Activated naive CD4-positive, alpha-beta T cell treated with anti-CD3 and anti-CD28 coated beads, Interleukin-2, amount 50 U/mL, for 16 hours (primary cell): ENCODE measurements at regions not wholly inside any gene's neighbourhood (a gene's known extent, or its start where the extent isn't known, plus 50 kb on each side); places are given as distances from the start of the nearest gene placed in this dataset.

ENCODE experiments used
- DNase-seq: peaks from one replicate; pipeline ENCODE4 v3.0.0-alpha.2; 2020

- DNase-seq: no peak
Measured at GRCh38 chr2:234631646-234632514, 135.0 kb upstream of the ARL4C start.

GRCh38 chr2:234630801-234631261 is 133.9 kb upstream of the ARL4C start:
- DNase-seq: no peak

- DNase-seq: no peak
Measured at GRCh38 chr2:234629596-234629995, 132.7 kb upstream of the ARL4C start.

GRCh38 chr2:234628953-234629352 is 132.1 kb upstream of the ARL4C start:
- DNase-seq: no peak

GRCh38 chr2:234627308-234627707 is 130.4 kb upstream of the ARL4C start:
- DNase-seq: no peak

GRCh38 chr2:234626566-234627130 is 129.8 kb upstream of the ARL4C start:
- DNase-seq: no peak

- no peak for DNase-seq
Measured at GRCh38 chr2:234625626-234626250, 128.9 kb upstream of the ARL4C start.

GRCh38 chr2:234623521-234623991 is 126.7 kb upstream of the ARL4C start:
- DNase-seq: no peak

- DNase-seq: no peak
Measured at GRCh38 chr2:234621120-234621519, 124.2 kb upstream of the ARL4C start.

- no peak for DNase-seq
Measured at GRCh38 chr2:234620018-234620417, 123.1 kb upstream of the ARL4C start.

- DNase-seq: no peak
Measured at GRCh38 chr2:234615643-234616356, 118.9 kb upstream of the ARL4C start.

- DNase-seq: no peak
Measured at GRCh38 chr2:234611209-234611608, 114.3 kb upstream of the ARL4C start.

GRCh38 chr2:234608946-234609345 is 112.1 kb upstream of the ARL4C start:
- DNase-seq: no peak

GRCh38 chr2:234607691-234608090 is 110.8 kb upstream of the ARL4C start:
- DNase-seq: no peak

GRCh38 chr2:234606896-234607295 is 110.0 kb upstream of the ARL4C start:
- DNase-seq: no peak

GRCh38 chr2:234603619-234604018 is 106.7 kb upstream of the ARL4C start:
- DNase-seq: no peak

- DNase-seq: no peak
Measured at GRCh38 chr2:234601213-234601612, 104.3 kb upstream of the ARL4C start.

- DNase-seq: no peak
Measured at GRCh38 chr2:234597576-234597861, 100.6 kb upstream of the ARL4C start.

GRCh38 chr2:234596696-234597575 is 100.1 kb upstream of the ARL4C start:
- no peak for DNase-seq

- DNase-seq: no peak
Measured at GRCh38 chr2:234595829-234596228, 98.9 kb upstream of the ARL4C start.

GRCh38 chr2:234594715-234595114 is 97.8 kb upstream of the ARL4C start:
- DNase-seq: no peak

GRCh38 chr2:234593636-234594035 is 96.8 kb upstream of the ARL4C start:
- DNase-seq: no peak
